SK-N-SH (cell line): ENCODE measurements at regions not wholly inside any gene's neighbourhood (a gene's known extent, or its start where the extent isn't known, plus 50 kb on each side); places are given as distances from the start of the nearest gene placed in this dataset.

Experiments
- CTCF ChIA-PET: fragments of 300-600, 350-600 bp; formaldehyde crosslinking; extraction: SDS; loops from one replicate; lab custom pipeline; 2021; lab: Yijun Ruan, JAX
- POLR2A ChIA-PET: fragments of 350-600 bp; sonication (Branson Sonifier 250); formaldehyde crosslinking; extraction: SDS; loops from one replicate; lab custom pipeline; 2020; ENCODE audit warnings: antibody characterized with exemption, inconsistent platforms; lab: Yijun Ruan, JAX
- DNase-seq: peaks from one replicate; pipeline ENCODE4 v3.0.0; 2012
- H2AFZ ChIP-seq: fragments of 200-600 bp; sonication (generic); 2 replicates; pipeline ENCODE4 v1.8.1; 2016; ENCODE audit warnings: antibody characterized with exemption, mild to moderate bottlenecking, low read depth
- H3F3A ChIP-seq: fragments of 200-600 bp; sonication (generic); replicated peaks from 2 replicates; pipeline ENCODE3; 2016; ENCODE audit warnings: antibody characterized with exemption, mild to moderate bottlenecking; ENCODE audit not compliant: insufficient read depth
- H3K27ac ChIP-seq, 2 experiments: fragments of 200-500 bp in 1 of 2; fragments of 200-600 bp in 1 of 2; sonication (Bioruptor generic) in 1 of 2; sonication (generic), shearing (Covaris generic) in 1 of 2; 2 replicates each; pipeline versions ENCODE4 v1.5.1 to v1.6.1; 2014 to 2016; ENCODE audit warnings: low read depth in 2 of 2, inconsistent platforms in 1 of 2, low read length in 1 of 2, mild to moderate bottlenecking in 1 of 2, mixed read lengths in 1 of 2
- H3K27me3 ChIP-seq: fragments of 200-600 bp; sonication (generic), shearing (Covaris generic); 2 replicates; pipeline ENCODE4 v1.6.1; 2016; ENCODE audit warnings: mixed run types; ENCODE audit not compliant: insufficient read depth
- H3K36me3 ChIP-seq, 2 experiments: fragments of 200-500 bp in 1 of 2; fragments of 200-600 bp in 1 of 2; sonication (Bioruptor generic) in 1 of 2; sonication (generic) in 1 of 2; replicated peaks in 1 of 2; 2 replicates each; pipeline versions ENCODE3 to v1.5.1; 2014 to 2016; ENCODE audit warnings: low read length in 1 of 2, mild to moderate bottlenecking in 1 of 2; ENCODE audit not compliant: insufficient read depth in 2 of 2, control insufficient read depth in 1 of 2
- H3K4me1 ChIP-seq, 2 experiments: fragments of 200-500 bp in 1 of 2; fragments of 200-600 bp in 1 of 2; sonication (Bioruptor generic) in 1 of 2; sonication (generic), shearing (Covaris generic) in 1 of 2; 2 replicates each; pipeline versions ENCODE4 v1.5.1 to v1.6.1; 2014 to 2016; ENCODE audit warnings: low read depth in 1 of 2, low read length in 1 of 2, mixed run types in 1 of 2; ENCODE audit not compliant: insufficient read depth in 2 of 2, control insufficient read depth in 1 of 2
- H3K4me2 ChIP-seq: fragments of 200-600 bp; sonication (generic), shearing (Covaris generic); 2 replicates; pipeline ENCODE4 v1.6.1; 2017; ENCODE audit warnings: mixed run types
- H3K4me3 ChIP-seq, 2 experiments: fragments of 200-500 bp in 1 of 2; fragments of 200-600 bp in 1 of 2; sonication (Bioruptor generic) in 1 of 2; sonication (generic), shearing (Covaris generic) in 1 of 2; 2 replicates each; pipeline versions ENCODE4 v1.5.1 to v1.8.1; 2014 to 2016; ENCODE audit warnings: low read depth in 2 of 2, inconsistent platforms in 1 of 2, low read length in 1 of 2, mild to moderate bottlenecking in 1 of 2, mixed read lengths in 1 of 2, moderate library complexity in 1 of 2
- H3K79me2 ChIP-seq: fragments of 200-600 bp; sonication (generic); 2 replicates; pipeline ENCODE4 v1.8.1; 2017; ENCODE audit warnings: mild to moderate bottlenecking; ENCODE audit not compliant: insufficient read depth
- H3K9ac ChIP-seq: fragments of 200-600 bp; sonication (generic); 2 replicates; pipeline ENCODE4 v1.6.1; 2017; ENCODE audit warnings: mixed run types
- H3K9me2 ChIP-seq: fragments of 200-600 bp; sonication (generic); 2 replicates; pipeline ENCODE4 v1.6.1; 2017; ENCODE audit warnings: mixed run types
- H3K9me3 ChIP-seq: fragments of 200-600 bp; sonication (generic); 2 replicates; pipeline ENCODE4 v1.6.1; 2017; ENCODE audit warnings: mixed run types, mild to moderate bottlenecking, moderate library complexity
- H4K20me1 ChIP-seq: fragments of 200-600 bp; sonication (generic); 2 replicates; pipeline ENCODE4 v1.6.1; 2017; ENCODE audit warnings: mild to moderate bottlenecking, mixed run types; ENCODE audit not compliant: insufficient read depth
- CHD2 ChIP-seq: fragments of 150-350 bp; IDR thresholded peaks from 2 replicates; pipeline ENCODE4 v1.6.1; 2018; ENCODE audit warnings: low read length; ENCODE audit not compliant: partially characterized antibody
- CTCF ChIP-seq: fragments of 200-600 bp; sonication (generic); IDR thresholded peaks from 2 replicates; pipeline ENCODE4 v1.6.1; 2017; ENCODE audit warnings: antibody characterized with exemption, mild to moderate bottlenecking, moderate library complexity
- EP300 ChIP-seq, 2 experiments: IDR thresholded peaks; 2 replicates each; pipeline versions ENCODE4 v1.4.0 to v1.6.1; 2012; ENCODE audit warnings: borderline replicate concordance in 1 of 2, low read depth in 1 of 2, low read length in 1 of 2
- FOSL2 ChIP-seq: IDR thresholded peaks from 2 replicates; pipeline ENCODE4 v1.4.0; 2012; ENCODE audit warnings: low read depth, mild to moderate bottlenecking, moderate library complexity, borderline replicate concordance
- FOXJ3 ChIP-seq: sonication (generic); formaldehyde crosslinking; IDR thresholded peaks from 2 replicates; pipeline ENCODE4 v1.5.1; 2020; ENCODE audit warnings: mild to moderate bottlenecking, missing genetic modification reagents
- GATA2 ChIP-seq: sonication (generic); formaldehyde crosslinking; IDR thresholded peaks from 2 replicates; pipeline ENCODE4 v1.5.0; 2020; ENCODE audit warnings: mild to moderate bottlenecking, missing genetic modification reagents
- IRF3 ChIP-seq: fragments of 150-350 bp; IDR thresholded peaks from 2 replicates; pipeline ENCODE4 v1.6.1; 2016; ENCODE audit warnings: mild to moderate bottlenecking, low read depth, low read length
- MAX ChIP-seq: IDR thresholded peaks from 2 replicates; pipeline ENCODE4 v1.4.0; 2012; ENCODE audit warnings: low read depth
- MEF2A ChIP-seq: IDR thresholded peaks from 2 replicates; pipeline ENCODE4 v1.4.0; 2012; ENCODE audit warnings: low read depth, borderline replicate concordance
- NRF1 ChIP-seq: IDR thresholded peaks from 2 replicates; pipeline ENCODE4 v1.6.1; 2012; ENCODE audit warnings: low read depth, mild to moderate bottlenecking, low read length
- PBX3 ChIP-seq: IDR thresholded peaks from 2 replicates; pipeline ENCODE4; 2012
- POLR2AphosphoS5 ChIP-seq: IDR thresholded peaks from 2 replicates; pipeline ENCODE4 v1.6.1; 2012; ENCODE audit warnings: low read depth, low read length
- RAD21 ChIP-seq: IDR thresholded peaks from 2 replicates; pipeline ENCODE4 v1.6.1; 2012; ENCODE audit warnings: mild to moderate bottlenecking, low read length
- RCOR1 ChIP-seq: fragments of 150-350 bp; IDR thresholded peaks from 2 replicates; pipeline ENCODE4 v1.6.1; 2017; ENCODE audit warnings: antibody characterized with exemption, low read length
- SMC3 ChIP-seq: IDR thresholded peaks from 2 replicates; pipeline ENCODE4 v1.6.1; 2012; ENCODE audit warnings: low read depth, low read length, improper control_type of control experiment
- TAF1 ChIP-seq: IDR thresholded peaks from 2 replicates; pipeline ENCODE4 v1.6.1; 2012; ENCODE audit warnings: low read depth, mild to moderate bottlenecking, low read length, moderate library complexity, borderline replicate concordance
- TCF12 ChIP-seq: IDR thresholded peaks from 2 replicates; pipeline ENCODE4 v1.4.0; 2012
- TEAD4 ChIP-seq: IDR thresholded peaks from 2 replicates; pipeline ENCODE4 v1.4.0; 2012; ENCODE audit warnings: mild to moderate bottlenecking, borderline replicate concordance; ENCODE audit not compliant: insufficient read depth
- USF1 ChIP-seq: IDR thresholded peaks from 2 replicates; pipeline ENCODE4 v1.4.0; 2012; ENCODE audit warnings: low read depth, borderline replicate concordance
- ZBTB33 ChIP-seq: IDR thresholded peaks from 2 replicates; pipeline ENCODE4 v1.4.0; 2012; ENCODE audit warnings: low read depth, borderline replicate concordance
- WGBS: methylation state at CpG from one replicate; pipeline ENCODE4 v1.1.6; 2017; ENCODE audit warnings: low lambda C conversion rate; 5-methylcytosine and 5-hydroxymethylcytosine counted together

GRCh38 chr19:57027360-57027759, 92.4 kb upstream of the USP29 start:
- no peak overlapping the region for H3K27ac ChIP-seq
- CTCF ChIA-PET, result no interaction called here
- H3K27me3 ChIP-seq, result no peaks in the 10 kb centered on the region
- H3K9ac ChIP-seq, result no peak overlapping the region
- H3K9me2 ChIP-seq, result no peaks in the 10 kb centered on the region
- no peak overlapping the region for H2AFZ ChIP-seq
- no peak overlapping the region for H3K4me3 ChIP-seq
- no peaks in the 10 kb centered on the region for H3K36me3 ChIP-seq
- no peaks in the 10 kb centered on the region for H4K20me1 ChIP-seq
- H3K4me1 ChIP-seq, result no peaks in the 10 kb centered on the region
- no peaks in the 10 kb centered on the region for H3F3A ChIP-seq
- H3K9me3 ChIP-seq, result peaks cover 6% of the 10 kb centered on the region; the same call in 1 of the 2 replicates
- no peak for TF ChIP-seq TCF12
- TF ChIP-seq IRF3, result no peak
- no peak for TF ChIP-seq SMC3
- TF ChIP-seq CHD2, result no peak
- no peak for TF ChIP-seq RCOR1
- TF ChIP-seq CTCF, result no peak
- no peak for TF ChIP-seq MAX
- no peak for TF ChIP-seq FOXJ3
- no peak for TF ChIP-seq TEAD4
- no peak for TF ChIP-seq USF1
- TF ChIP-seq FOSL2, result no peak
- TF ChIP-seq GATA2 (CRISPR knock-in tag), result no peak
- no peak for TF ChIP-seq MEF2A
- no peak for TF ChIP-seq NRF1
- no peak for TF ChIP-seq ZBTB33
- no peak for TF ChIP-seq EP300 (IDR thresholded peaks at IDR 0.05; ENCODE audit: borderline replicate concordance in 1 of 2, low read depth in 1 of 2, low read length in 1 of 2)
- no peak for TF ChIP-seq TAF1
- no peak for TF ChIP-seq PBX3
- no peak for TF ChIP-seq RAD21
- no peak for TF ChIP-seq POLR2AphosphoS5
- TF ChIP-seq, all 33 proteins: peak for 0
- DNase-seq, result no peak
- POLR2A ChIA-PET, result no interaction called here
- H3K79me2 ChIP-seq, result no peaks in the 10 kb centered on the region
- no peak overlapping the region for H3K4me2 ChIP-seq
- WGBS, result 13% methylated on average over 7 of the region's 7 CpGs
